H9 (cell line): ENCODE measurements at regions not wholly inside any gene's neighbourhood (a gene's known extent, or its start where the extent isn't known, plus 50 kb on each side); places are given as distances from the start of the nearest gene placed in this dataset.

Source experiments
- DNase-seq: peaks from one replicate; pipeline ENCODE4 v3.0.0-alpha.2; 2017
- H2AFZ ChIP-seq: one replicate; pipeline ENCODE4 v1.6.1; 2013; ENCODE audit warnings: mild to moderate bottlenecking, low read length, control low read depth, moderate library complexity
- H2AK5ac ChIP-seq: 2 replicates; pipeline ENCODE4 v1.6.1; 2013; ENCODE audit warnings: low read length, control low read depth, mixed read lengths; ENCODE audit not compliant: insufficient read length
- H2BK120ac ChIP-seq: one replicate; pipeline ENCODE4 v1.6.1; 2013; ENCODE audit warnings: low read depth, mild to moderate bottlenecking, low read length, control low read depth, inconsistent platforms; ENCODE audit not compliant: poor library complexity, severe bottlenecking
- H2BK12ac ChIP-seq: 2 replicates; pipeline ENCODE4 v1.6.1; 2013; ENCODE audit warnings: low read length, control low read depth, mixed read lengths, low read depth; ENCODE audit not compliant: insufficient read length
- H2BK15ac ChIP-seq: 2 replicates; pipeline ENCODE4 v1.6.1; 2013; ENCODE audit warnings: low read depth, low read length, control low read depth
- H2BK20ac ChIP-seq: one replicate; pipeline ENCODE4 v1.6.1; 2013; ENCODE audit warnings: low read depth, mild to moderate bottlenecking, low read length, control low read depth, inconsistent platforms; ENCODE audit not compliant: poor library complexity, severe bottlenecking
- H2BK5ac ChIP-seq: 2 replicates; pipeline ENCODE4 v1.6.1; 2013; ENCODE audit warnings: low read length, control low read depth, mixed read lengths; ENCODE audit not compliant: insufficient read length
- H3K14ac ChIP-seq: 2 replicates; pipeline ENCODE4 v1.6.1; 2013; ENCODE audit warnings: low read length, control low read depth; ENCODE audit not compliant: insufficient read depth
- H3K18ac ChIP-seq: 2 replicates; pipeline ENCODE4 v1.6.1; 2013; ENCODE audit warnings: low read depth, mild to moderate bottlenecking, mixed read lengths, low read length, control low read depth; ENCODE audit not compliant: insufficient read length
- H3K23ac ChIP-seq: 2 replicates; pipeline ENCODE4 v1.6.1; 2013; ENCODE audit warnings: low read length, control low read depth, mixed read lengths, low read depth; ENCODE audit not compliant: insufficient read length
- H3K23me2 ChIP-seq: 2 replicates; pipeline ENCODE4 v1.6.1; 2013; ENCODE audit warnings: low read depth, mild to moderate bottlenecking, mixed read lengths, low read length, control low read depth; ENCODE audit not compliant: insufficient read length, poor library complexity, severe bottlenecking
- H3K27ac ChIP-seq: 2 replicates; pipeline ENCODE4 v1.5.1; 2013; ENCODE audit warnings: low read length, control low read depth, mixed read lengths, low read depth; ENCODE audit not compliant: insufficient read length
- H3K27me3 ChIP-seq: 2 replicates; pipeline ENCODE4 v1.6.1; 2013; ENCODE audit warnings: low read length, control low read depth, inconsistent platforms; ENCODE audit not compliant: insufficient read depth
- H3K4ac ChIP-seq: 2 replicates; pipeline ENCODE4 v1.6.1; 2013; ENCODE audit warnings: low read depth, mild to moderate bottlenecking, control low read depth, inconsistent platforms, low read length, moderate library complexity
- H3K4me1 ChIP-seq: 2 replicates; pipeline ENCODE4 v1.6.1; 2013; ENCODE audit warnings: low read length, control low read depth, inconsistent platforms; ENCODE audit not compliant: insufficient read depth
- H3K4me2 ChIP-seq: 2 replicates; pipeline ENCODE4 v1.6.1; 2013; ENCODE audit warnings: low read length, control low read depth, mixed read lengths; ENCODE audit not compliant: insufficient read length, insufficient read depth
- H3K56ac ChIP-seq: 2 replicates; pipeline ENCODE4 v1.6.1; 2013; ENCODE audit warnings: low read depth, mild to moderate bottlenecking, mixed read lengths, low read length, control low read depth; ENCODE audit not compliant: insufficient read length
- H3K79me1 ChIP-seq: 2 replicates; pipeline ENCODE4 v1.6.1; 2013; ENCODE audit warnings: low read depth, mild to moderate bottlenecking, moderate library complexity, low read length, control low read depth, inconsistent platforms; ENCODE audit not compliant: insufficient read depth, poor library complexity, severe bottlenecking
- H3K79me2 ChIP-seq: 2 replicates; pipeline ENCODE4 v1.6.1; 2013; ENCODE audit warnings: low read length, control low read depth, inconsistent platforms; ENCODE audit not compliant: insufficient read depth
- H3K9ac ChIP-seq: 2 replicates; pipeline ENCODE4 v1.6.1; 2013; ENCODE audit warnings: low read length, control low read depth, mixed read lengths; ENCODE audit not compliant: insufficient read length; ENCODE audit errors: extremely low read depth
- H3K9me3 ChIP-seq: one replicate; pipeline ENCODE4 v1.6.1; 2013; ENCODE audit warnings: low read depth, low read length, inconsistent platforms; ENCODE audit not compliant: control insufficient read depth
- H3T11ph ChIP-seq: one replicate; pipeline ENCODE4 v1.6.1; 2013; ENCODE audit warnings: mild to moderate bottlenecking, low read length, control low read depth, inconsistent platforms
- H4K20me1 ChIP-seq: one replicate; pipeline ENCODE4 v1.6.1; 2013; ENCODE audit not compliant: control insufficient read depth, insufficient read length, insufficient read depth
- H4K5ac ChIP-seq: 2 replicates; pipeline ENCODE4 v1.6.1; 2013; ENCODE audit warnings: low read depth, mild to moderate bottlenecking, mixed read lengths, low read length, control low read depth; ENCODE audit not compliant: insufficient read length
- H4K8ac ChIP-seq: replicated peaks from 2 replicates; pipeline ENCODE4 v1.6.1; 2013; ENCODE audit warnings: low read length, control low read depth, mixed read lengths, low read depth; ENCODE audit not compliant: insufficient read length
- H4K91ac ChIP-seq: 2 replicates; pipeline ENCODE4 v1.6.1; 2013; ENCODE audit warnings: low read depth, mild to moderate bottlenecking, moderate library complexity, mixed read lengths, low read length, control low read depth; ENCODE audit not compliant: insufficient read length
- H3K27ac Mint-ChIP-seq, 3 experiments: 2 replicates in 2 of 3; 3 replicates in 1 of 3; pipeline ENCODE4 v1.8.0; 2020 to 2021; ENCODE audit warnings: mixed read lengths in 3 of 3, mild to moderate bottlenecking in 1 of 3, moderate library complexity in 1 of 3
- H3K27me3 Mint-ChIP-seq: 2 replicates; pipeline ENCODE4 v1.8.0; 2021; ENCODE audit warnings: low read depth, mild to moderate bottlenecking, moderate library complexity, mixed read lengths
- H3K36me3 Mint-ChIP-seq, 3 experiments: 2 replicates in 2 of 3; 3 replicates in 1 of 3; pipeline ENCODE4 v1.8.0; 2020 to 2021; ENCODE audit warnings: low read depth in 3 of 3, mixed read lengths in 3 of 3; ENCODE audit not compliant: insufficient read depth in 1 of 3
- H3K4me1 Mint-ChIP-seq, 2 experiments: 2 replicates each; pipeline ENCODE4 v1.8.0; 2020; ENCODE audit warnings: mixed read lengths in 2 of 2
- H3K4me3 Mint-ChIP-seq, 2 experiments: 2 replicates in 1 of 2; 3 replicates in 1 of 2; pipeline ENCODE4 v1.8.0; 2020 to 2021; ENCODE audit warnings: mild to moderate bottlenecking in 2 of 2, mixed read lengths in 2 of 2, moderate library complexity in 1 of 2
- H3K9me3 Mint-ChIP-seq, 2 experiments: 2 replicates in 1 of 2; 3 replicates in 1 of 2; pipeline ENCODE4 v1.8.0; 2020; ENCODE audit warnings: mild to moderate bottlenecking in 2 of 2, mixed read lengths in 2 of 2, moderate library complexity in 1 of 2
- WGBS: extraction: QIAGEN DNeasy Blood & Tissue Kit; methylation state at CpG from one replicate; pipeline ENCODE4 v1.1.7; 2013; ENCODE audit warnings: missing lambda C conversion rate, low lambda C conversion rate, mixed read lengths; ENCODE audit not compliant: insufficient read length; ENCODE audit errors: extremely low coverage; 5-methylcytosine and 5-hydroxymethylcytosine counted together
- TF ChIP-seq, protein P1 (sequence below): fragments of 200-600 bp; sonication (generic); conservative IDR thresholded peaks from 3 replicates; pipeline ENCODE4 v1.8.0; 2021; ENCODE audit warnings: antibody characterized with exemption, mild to moderate bottlenecking

DNA sequence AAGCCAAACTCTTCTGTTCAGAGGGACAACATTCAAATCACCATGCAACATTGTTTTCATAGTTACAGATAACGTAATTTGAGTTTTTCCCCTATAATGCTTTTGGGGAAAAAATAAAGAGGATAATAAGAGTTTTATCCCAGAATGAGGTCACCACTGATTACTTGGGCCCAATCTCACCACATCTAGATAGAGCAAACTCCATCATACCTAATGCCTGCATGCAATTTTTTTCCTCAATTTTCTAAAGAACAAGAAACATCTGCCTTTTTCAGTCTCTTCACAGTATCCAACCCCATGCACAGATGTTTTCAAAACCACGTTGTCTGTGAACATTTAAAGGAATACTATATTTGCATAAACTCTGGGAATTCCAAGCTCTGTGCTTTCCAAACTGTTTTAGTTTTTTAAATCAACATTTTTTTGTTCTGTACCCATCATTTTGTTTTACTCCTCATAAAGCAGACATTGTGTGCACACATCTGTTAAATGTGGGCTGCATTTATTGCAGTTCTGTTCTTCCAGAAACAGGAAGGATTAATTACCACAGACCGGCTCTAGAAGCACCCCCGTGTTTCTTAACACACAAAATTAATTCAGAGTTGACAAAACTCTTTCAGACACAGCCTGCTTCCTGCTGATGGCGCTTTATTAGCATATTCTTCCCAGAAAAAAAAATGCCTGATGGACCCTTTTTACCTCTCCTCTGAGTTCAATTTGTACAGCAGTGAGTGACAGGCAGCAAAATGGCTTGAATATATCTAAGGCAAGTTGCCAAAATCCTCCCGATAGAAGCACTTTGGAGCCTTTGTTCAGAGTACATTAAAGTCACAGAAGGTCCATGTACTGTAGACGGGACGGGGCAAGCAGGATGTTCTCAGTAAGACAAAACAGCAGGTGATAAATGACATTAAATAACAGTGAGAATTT is 1171.9 kb downstream of the EFNB2 start:
- no CpG with 5 or more reads among the region's 8 CpGs for WGBS
- Histone ChIP-seq H3K18ac (no peak overlapping the region), H4K8ac (no peak overlapping the region), H4K5ac (no peak overlapping the region), H2BK15ac (no peak overlapping the region), H2BK20ac (no peak overlapping the region), H2AK5ac (no peak overlapping the region), H4K91ac (no peak overlapping the region), H3K9ac (no peak overlapping the region), H3K4me1 (no peaks in the 10 kb centered on the region), H3K27ac (no peak overlapping the region), H3K27me3 (no peaks in the 10 kb centered on the region), H3K23ac (no peak overlapping the region), H3K79me2 (no peaks in the 10 kb centered on the region), H3K14ac (no peak overlapping the region), H3K23me2 (no peaks in the 10 kb centered on the region), H3K4ac (no peak overlapping the region), H3K56ac (no peak overlapping the region), H2BK120ac (no peak overlapping the region), H2BK12ac (no peak overlapping the region), H2BK5ac (no peak overlapping the region), H3T11ph (no peak overlapping the region), H3K79me1 (no peaks in the 10 kb centered on the region), H3K4me2 (no peak overlapping the region), H4K20me1 (no peaks in the 10 kb centered on the region), H3K9me3 (no peaks in the 10 kb centered on the region), H2AFZ (no peak overlapping the region)
- no peak overlapping the region for H3K4me3 Mint-ChIP-seq
- peaks cover 2 to 4% (median 3%) of the 10 kb centered on the region in 3 experiments; a peak in 3 of 7 replicates for H3K36me3 Mint-ChIP-seq
- no peaks in the 10 kb centered on the region for H3K27me3 Mint-ChIP-seq
- H3K27ac Mint-ChIP-seq = peak overlapping the region in 2 of 3 experiments; percentile 10 to 84; a peak in 1 of 7 replicates
- H3K4me1 Mint-ChIP-seq = peaks cover 15 to 18% of the 10 kb centered on the region in 2 experiments
- peaks cover 3 to 4% of the 10 kb centered on the region in 2 experiments; a peak in 3 of 5 replicates for H3K9me3 Mint-ChIP-seq
- DNase-seq = no peak
- TF ChIP-seq, protein P1, sequence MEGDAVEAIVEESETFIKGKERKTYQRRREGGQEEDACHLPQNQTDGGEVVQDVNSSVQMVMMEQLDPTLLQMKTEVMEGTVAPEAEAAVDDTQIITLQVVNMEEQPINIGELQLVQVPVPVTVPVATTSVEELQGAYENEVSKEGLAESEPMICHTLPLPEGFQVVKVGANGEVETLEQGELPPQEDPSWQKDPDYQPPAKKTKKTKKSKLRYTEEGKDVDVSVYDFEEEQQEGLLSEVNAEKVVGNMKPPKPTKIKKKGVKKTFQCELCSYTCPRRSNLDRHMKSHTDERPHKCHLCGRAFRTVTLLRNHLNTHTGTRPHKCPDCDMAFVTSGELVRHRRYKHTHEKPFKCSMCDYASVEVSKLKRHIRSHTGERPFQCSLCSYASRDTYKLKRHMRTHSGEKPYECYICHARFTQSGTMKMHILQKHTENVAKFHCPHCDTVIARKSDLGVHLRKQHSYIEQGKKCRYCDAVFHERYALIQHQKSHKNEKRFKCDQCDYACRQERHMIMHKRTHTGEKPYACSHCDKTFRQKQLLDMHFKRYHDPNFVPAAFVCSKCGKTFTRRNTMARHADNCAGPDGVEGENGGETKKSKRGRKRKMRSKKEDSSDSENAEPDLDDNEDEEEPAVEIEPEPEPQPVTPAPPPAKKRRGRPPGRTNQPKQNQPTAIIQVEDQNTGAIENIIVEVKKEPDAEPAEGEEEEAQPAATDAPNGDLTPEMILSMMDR = no peak
